Upper lobe of right lung (tissue), 1 donor: ENCODE measurements at regions not wholly inside any gene's neighbourhood (a gene's known extent, or its start where the extent isn't known, plus 50 kb on each side); places are given as distances from the start of the nearest gene placed in this dataset.

Source experiments
- ATAC-seq: fragments of 200-7000 bp; cut with Tn5 transposase; one replicate; pipeline ENCODE4 v1.9.1; 2020; ENCODE audit warnings: mild to moderate bottlenecking, moderate library complexity
- DNase-seq: peaks from one replicate; pipeline ENCODE4 v3.0.0-alpha.2; 2020
- H3K27ac ChIP-seq: fragments of 200-600 bp; one replicate; pipeline ENCODE4 v1.8.0; 2022
- H3K27me3 ChIP-seq: fragments of 200-600 bp; one replicate; pipeline ENCODE4 v1.8.0; 2022; ENCODE audit warnings: mild to moderate bottlenecking
- H3K36me3 ChIP-seq: fragments of 200-600 bp; one replicate; pipeline ENCODE4 v1.8.0; 2022
- H3K4me1 ChIP-seq: fragments of 200-600 bp; one replicate; pipeline ENCODE4 v1.8.0; 2022
- H3K4me3 ChIP-seq: fragments of 200-600 bp; one replicate; pipeline ENCODE4 v1.8.0; 2022; ENCODE audit warnings: mild to moderate bottlenecking
- H3K9me3 ChIP-seq: fragments of 200-600 bp; one replicate; pipeline ENCODE4 v1.8.0; 2022
- CTCF ChIP-seq: fragments of 200-600 bp; IDR thresholded peaks from one replicate; pipeline ENCODE4 v1.8.0; 2022; ENCODE audit warnings: antibody characterized with exemption
- intact Hi-C: fragments of 100-400 bp; cut with DNase I; formaldehyde crosslinking; loops from one replicate; pipeline ENCODE4 v1.11.0; 2022
- donor health status: DM: no; HTN: yes; CAD: no; lungs with severe emphysema.

GRCh38 chr4:134045411-134045810, 156.2 kb downstream of the PABPC4L start:
- Histone ChIP-seq H3K27me3 (no peaks in the 10 kb centered on the region), H3K36me3 (no peaks in the 10 kb centered on the region), H3K4me1 (no peaks in the 10 kb centered on the region), H3K9me3 (no peaks in the 10 kb centered on the region), H3K27ac (no peak overlapping the region), H3K4me3 (no peak overlapping the region)
- TF ChIP-seq CTCF: no peak
- DNase-seq (no peak), ATAC-seq (no peak)
- intact Hi-C loops: no loop called here

- Histone ChIP-seq H3K36me3 (no peaks in the 10 kb centered on the region), H3K27me3 (no peaks in the 10 kb centered on the region), H3K4me3 (no peak overlapping the region), H3K27ac (no peak overlapping the region), H3K4me1 (no peaks in the 10 kb centered on the region), H3K9me3 (no peaks in the 10 kb centered on the region)
- ATAC-seq: no peak
- TF ChIP-seq CTCF: no peak
- DNase-seq: no peak
- intact Hi-C loops: no loop called here
These were observed 158.3 kb downstream of the PABPC4L start for GRCh38 chr4:134043266-134043665.

- no peak for DNase-seq
- Histone ChIP-seq H3K27ac (no peak overlapping the region), H3K27me3 (no peaks in the 10 kb centered on the region), H3K4me3 (no peak overlapping the region), H3K36me3 (no peaks in the 10 kb centered on the region), H3K9me3 (no peaks in the 10 kb centered on the region), H3K4me1 (no peaks in the 10 kb centered on the region)
- intact Hi-C loops: no loop called here
- no peak for ATAC-seq
- TF ChIP-seq CTCF: no peak
These were observed 173.2 kb downstream of the PABPC4L start for GRCh38 chr4:134028421-134028820.

GRCh38 chr4:134027931-134028330, 173.7 kb downstream of the PABPC4L start:
- Histone ChIP-seq H3K27ac (no peak overlapping the region), H3K36me3 (no peaks in the 10 kb centered on the region), H3K9me3 (no peaks in the 10 kb centered on the region), H3K4me3 (no peak overlapping the region), H3K4me1 (no peaks in the 10 kb centered on the region), H3K27me3 (no peaks in the 10 kb centered on the region)
- DNase-seq (no peak), ATAC-seq (no peak)
- intact Hi-C loops: no loop called here
- TF ChIP-seq CTCF: no peak

GRCh38 chr4:134024251-134024650, 177.3 kb downstream of the PABPC4L start:
- no peak for DNase-seq
- Histone ChIP-seq H3K27me3 (no peaks in the 10 kb centered on the region), H3K9me3 (no peaks in the 10 kb centered on the region), H3K4me1 (no peaks in the 10 kb centered on the region), H3K4me3 (no peak overlapping the region), H3K27ac (no peak overlapping the region), H3K36me3 (no peaks in the 10 kb centered on the region)
- no peak for TF ChIP-seq CTCF
- ATAC-seq: no peak
- intact Hi-C loops: no loop called here

GRCh38 chr4:134019657-134020056, 181.9 kb downstream of the PABPC4L start:
- Histone ChIP-seq H3K27ac (no peak overlapping the region), H3K9me3 (no peaks in the 10 kb centered on the region), H3K27me3 (no peaks in the 10 kb centered on the region), H3K4me3 (no peak overlapping the region), H3K4me1 (no peaks in the 10 kb centered on the region), H3K36me3 (no peaks in the 10 kb centered on the region)
- intact Hi-C loops: no loop called here
- no peak for TF ChIP-seq CTCF
- no peak for ATAC-seq
- DNase-seq: no peak
